GM23338 (cell line): ENCODE measurements at regions not wholly inside any gene's neighbourhood (a gene's known extent, or its start where the extent isn't known, plus 50 kb on each side); places are given as distances from the start of the nearest gene placed in this dataset.

Experiments used
- ATAC-seq: fragments of 200-7000 bp; cut with Tn5 transposase; 3 replicates; pipeline ENCODE4 v1.9.1; 2020
- DNase-seq: peaks from one replicate; pipeline ENCODE4 v3.0.0-alpha.2; 2015; ENCODE audit warnings: low spot score
- H2AFZ ChIP-seq: fragments of 200-600 bp; sonication (generic); 2 replicates; pipeline ENCODE4 v1.8.0; 2016; ENCODE audit warnings: antibody characterized with exemption, mild to moderate bottlenecking, moderate library complexity
- H3F3A ChIP-seq: fragments of 200-600 bp; sonication (generic); replicated peaks from 2 replicates; pipeline ENCODE4 v1.8.0; 2017; ENCODE audit warnings: antibody characterized with exemption, mixed run types, low read depth
- H3K27ac ChIP-seq: fragments of 200-600 bp; sonication (generic); 2 replicates; pipeline ENCODE4 v1.6.1; 2016; ENCODE audit warnings: low read depth
- H3K27me3 ChIP-seq: fragments of 200-600 bp; sonication (generic); 2 replicates; pipeline ENCODE4 v1.8.0; 2016; ENCODE audit warnings: mild to moderate bottlenecking, mixed run types, moderate library complexity; ENCODE audit not compliant: insufficient read depth
- H3K36me3 ChIP-seq: fragments of 200-600 bp; sonication (generic); 2 replicates; pipeline ENCODE4 v1.8.0; 2016; ENCODE audit warnings: mild to moderate bottlenecking; ENCODE audit not compliant: insufficient read depth
- H3K4me1 ChIP-seq: fragments of 200-600 bp; sonication (generic); 2 replicates; pipeline ENCODE4 v1.8.0; 2016; ENCODE audit warnings: mild to moderate bottlenecking, moderate library complexity; ENCODE audit not compliant: insufficient read depth
- H3K4me2 ChIP-seq: fragments of 200-600 bp; sonication (generic); 2 replicates; pipeline ENCODE4 v1.7.1; 2017; ENCODE audit warnings: mixed run types
- H3K4me3 ChIP-seq: fragments of 200-600 bp; sonication (generic); 2 replicates; pipeline ENCODE4 v1.6.1; 2016; ENCODE audit warnings: mixed run types
- H3K79me2 ChIP-seq: fragments of 200-600 bp; sonication (generic); replicated peaks from 2 replicates; pipeline ENCODE4 v1.8.0; 2017; ENCODE audit warnings: mild to moderate bottlenecking; ENCODE audit not compliant: insufficient read depth
- H3K9me2 ChIP-seq: fragments of 200-600 bp; sonication (generic); 2 replicates; pipeline ENCODE4 v1.8.0; 2017; ENCODE audit not compliant: insufficient read depth
- H4K20me1 ChIP-seq: fragments of 200-600 bp; sonication (generic); replicated peaks from 2 replicates; pipeline ENCODE4 v1.8.0; 2017; ENCODE audit warnings: mild to moderate bottlenecking; ENCODE audit not compliant: insufficient read depth
- H3K27ac Mint-ChIP-seq: 2 replicates; pipeline ENCODE4 v1.8.0; 2020; ENCODE audit warnings: inconsistent platforms, mild to moderate bottlenecking, moderate library complexity, mixed read lengths
- H3K27me3 Mint-ChIP-seq: 3 replicates; pipeline ENCODE4 v1.8.0; 2022; ENCODE audit warnings: low read depth, mild to moderate bottlenecking, moderate library complexity, mixed read lengths, inconsistent platforms; ENCODE audit not compliant: insufficient read depth, poor library complexity
- H3K36me3 Mint-ChIP-seq: 3 replicates; pipeline ENCODE4 v1.8.0; 2021; ENCODE audit warnings: low read depth, mild to moderate bottlenecking, inconsistent platforms, moderate library complexity, mixed read lengths
- H3K4me1 Mint-ChIP-seq: 3 replicates; pipeline ENCODE4 v1.8.0; 2020; ENCODE audit warnings: mild to moderate bottlenecking, inconsistent platforms, mixed read lengths
- H3K4me3 Mint-ChIP-seq: 3 replicates; pipeline ENCODE4 v1.8.0; 2021; ENCODE audit warnings: moderate library complexity, mild to moderate bottlenecking, inconsistent platforms, mixed read lengths
- H3K9me3 Mint-ChIP-seq: 3 replicates; pipeline ENCODE4 v1.8.0; 2020; ENCODE audit warnings: moderate library complexity, mild to moderate bottlenecking, inconsistent platforms, mixed read lengths
- CREB1 ChIP-seq: fragments of 250-450 bp; sonication (Bioruptor Pico); IDR thresholded peaks from 2 replicates; pipeline ENCODE4 v1.5.0; 2020; ENCODE audit warnings: low read depth, mild to moderate bottlenecking, moderate library complexity
- CTCF ChIP-seq, 2 experiments: fragments of 200-600 bp in 1 of 2; sonication (generic) in 1 of 2; conservative IDR thresholded peaks; 2 replicates each; pipeline versions ENCODE4 v1.5.1 to v1.6.1; 2016 to 2017; ENCODE audit warnings: antibody characterized with exemption in 2 of 2, low read depth in 2 of 2, mild to moderate bottlenecking in 2 of 2, moderate library complexity in 1 of 2
- ETS1 ChIP-seq: IDR thresholded peaks from 2 replicates; pipeline ENCODE4 v1.6.1; 2016; ENCODE audit warnings: antibody characterized with exemption
- EZH2 ChIP-seq: fragments of 200-600 bp; sonication (generic); IDR thresholded peaks from one replicate; pipeline ENCODE4 v1.8.0; 2017; ENCODE audit warnings: antibody characterized with exemption, mild to moderate bottlenecking, low read depth; ENCODE audit not compliant: unreplicated experiment
- EZH2phosphoT487 ChIP-seq: fragments of 200-600 bp; sonication (generic); IDR thresholded peaks from one replicate; pipeline ENCODE4 v1.8.1; 2018; ENCODE audit warnings: antibody characterized with exemption; ENCODE audit not compliant: unreplicated experiment
- JUNB ChIP-seq: IDR thresholded peaks from one replicate; pipeline ENCODE4 v1.6.1; 2016; ENCODE audit warnings: antibody characterized with exemption; ENCODE audit not compliant: unreplicated experiment
- NANOG ChIP-seq: IDR thresholded peaks from 2 replicates; pipeline ENCODE4 v1.6.1; 2016; ENCODE audit warnings: antibody characterized with exemption, borderline replicate concordance
- POLR2AphosphoS5 ChIP-seq: IDR thresholded peaks from 2 replicates; pipeline ENCODE4 v1.6.1; 2016; ENCODE audit warnings: antibody characterized with exemption, low read depth
- REST ChIP-seq: IDR thresholded peaks from one replicate; pipeline ENCODE4 v1.6.1; 2018; ENCODE audit warnings: antibody characterized with exemption; ENCODE audit not compliant: unreplicated experiment
- STAT1 ChIP-seq: IDR thresholded peaks from one replicate; pipeline ENCODE4 v1.6.1; 2016; ENCODE audit warnings: antibody characterized with exemption; ENCODE audit not compliant: unreplicated experiment
- ZNF114 ChIP-seq: fragments of 250-450 bp; sonication (Bioruptor Pico); IDR thresholded peaks from 2 replicates; pipeline ENCODE4 v1.5.0; 2020; ENCODE audit warnings: mild to moderate bottlenecking, moderate library complexity
- ZNF331 ChIP-seq: fragments of 250-450 bp; sonication (Bioruptor Pico); IDR thresholded peaks from 2 replicates; pipeline ENCODE4 v1.5.0; 2020; ENCODE audit warnings: low read depth, mild to moderate bottlenecking, moderate library complexity
- ZNF462 ChIP-seq: fragments of 250-450 bp; sonication (Bioruptor Pico); IDR thresholded peaks from 2 replicates; pipeline ENCODE4 v1.5.0; 2020; ENCODE audit warnings: mild to moderate bottlenecking, moderate library complexity

GRCh38 chr10:81575036-81575435 is 300.0 kb upstream of the NRG3 start:
- no peak for TF ChIP-seq CREB1
- no peak for TF ChIP-seq EZH2
- no peak for TF ChIP-seq NANOG
- no peak for TF ChIP-seq ZNF114 (CRISPR knock-in tag)
- TF ChIP-seq STAT1, result no peak
- no peak for TF ChIP-seq EZH2phosphoT487
- no peak for TF ChIP-seq CTCF (conservative IDR thresholded peaks at IDR 0.05; ENCODE audit: low read depth in 2 of 2)
- no peak for TF ChIP-seq ZNF331 (CRISPR knock-in tag)
- TF ChIP-seq REST, result no peak
- TF ChIP-seq JUNB, result no peak
- no peak for TF ChIP-seq POLR2AphosphoS5
- TF ChIP-seq ZNF462 (CRISPR knock-in tag), result no peak
- no peak for TF ChIP-seq ETS1
- Mint-ChIP-seq H3K27ac (no peak overlapping the region), H3K9me3 (peaks cover 13% of the 10 kb centered on the region; the same call in 2 of the 3 replicates), H3K4me3 (no peak overlapping the region), H3K27me3 (no peaks in the 10 kb centered on the region), H3K4me1 (no peaks in the 10 kb centered on the region), H3K36me3 (peaks cover 6% of the 10 kb centered on the region; the same call in 1 of the 3 replicates)
- no peak overlapping the region for H2AFZ ChIP-seq
- H3K9me2 ChIP-seq, result peaks cover 3% of the 10 kb centered on the region; the same call in 1 of the 2 replicates
- H3K27ac ChIP-seq, result no peak overlapping the region
- H3K79me2 ChIP-seq, result no peaks in the 10 kb centered on the region
- H3K4me3 ChIP-seq, result no peak overlapping the region
- no peaks in the 10 kb centered on the region for H3K4me1 ChIP-seq
- H3K27me3 ChIP-seq, result no peaks in the 10 kb centered on the region
- H3F3A ChIP-seq, result no peaks in the 10 kb centered on the region
- H3K4me2 ChIP-seq, result no peak overlapping the region
- no peaks in the 10 kb centered on the region for H4K20me1 ChIP-seq
- ATAC-seq (no peak), DNase-seq (no peak)
- H3K36me3 ChIP-seq, result no peaks in the 10 kb centered on the region
